G401 (cell line): ENCODE measurements at regions not wholly inside any gene's neighbourhood (a gene's known extent, or its start where the extent isn't known, plus 50 kb on each side); places are given as distances from the start of the nearest gene placed in this dataset.
"Not testable (repeated sequence)": the region's sequence is repeated elsewhere in the genome, so short reads cannot be mapped to it uniquely, and the experiment has no call there.

Experiments
- DNase-seq: peaks from one replicate; pipeline ENCODE4 v3.0.0-alpha.2; 2015; ENCODE audit warnings: low spot score
- in situ Hi-C: cut with HindIII; loops from 2 replicates; pipeline ENCODE4 v1.10.0; 2016; ENCODE audit warnings: low sequenced_read_pairs, mixed read lengths

DNA sequence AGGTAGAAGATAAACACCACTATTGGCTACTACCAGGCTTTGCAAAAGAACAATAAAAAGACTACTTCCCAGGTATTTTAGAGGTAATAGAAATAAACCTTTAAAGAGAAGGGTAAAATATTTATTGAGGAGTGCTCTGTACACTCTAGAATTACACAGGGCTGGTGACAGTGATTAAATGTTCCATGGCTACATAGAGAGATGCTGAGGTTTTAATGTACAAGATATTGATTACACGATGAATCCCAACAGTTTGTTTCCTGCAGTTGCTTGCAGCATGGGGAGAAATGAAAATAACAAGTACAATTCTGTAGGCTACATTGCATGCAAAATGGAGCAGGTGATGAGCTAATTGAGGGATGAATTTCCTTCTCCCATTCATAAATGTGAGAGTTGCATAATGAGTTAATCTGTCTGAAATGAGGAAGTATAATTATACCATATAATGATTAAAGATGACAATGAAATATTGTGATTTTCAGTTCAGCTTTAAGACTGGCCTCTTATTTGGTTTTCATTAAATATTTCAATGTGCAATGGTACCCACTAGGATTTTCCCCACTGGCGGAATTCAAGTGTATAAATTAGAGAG is 266.1 kb downstream of the SOCS6 start:
- in situ Hi-C loops, result no loop called here
- no peak for DNase-seq

DNA sequence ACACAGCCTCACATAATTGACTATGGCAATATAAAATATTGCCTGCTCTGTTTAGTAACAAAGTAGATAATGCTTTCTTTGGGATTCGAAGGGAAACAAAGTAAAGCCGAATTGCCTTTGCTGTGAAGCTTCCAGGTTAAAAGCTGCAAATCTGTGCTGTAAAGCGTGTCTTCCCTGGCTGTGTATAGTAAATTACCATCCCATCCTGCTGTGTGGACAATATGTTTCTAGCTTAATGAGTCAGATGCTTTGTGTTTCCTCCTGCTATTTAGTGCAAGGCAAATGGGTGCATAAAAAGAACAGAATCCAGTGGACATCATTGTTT is 265.1 kb downstream of the SOCS6 start:
- in situ Hi-C loops, result no loop called here
- DNase-seq, result peak; percentile 96

DNA sequence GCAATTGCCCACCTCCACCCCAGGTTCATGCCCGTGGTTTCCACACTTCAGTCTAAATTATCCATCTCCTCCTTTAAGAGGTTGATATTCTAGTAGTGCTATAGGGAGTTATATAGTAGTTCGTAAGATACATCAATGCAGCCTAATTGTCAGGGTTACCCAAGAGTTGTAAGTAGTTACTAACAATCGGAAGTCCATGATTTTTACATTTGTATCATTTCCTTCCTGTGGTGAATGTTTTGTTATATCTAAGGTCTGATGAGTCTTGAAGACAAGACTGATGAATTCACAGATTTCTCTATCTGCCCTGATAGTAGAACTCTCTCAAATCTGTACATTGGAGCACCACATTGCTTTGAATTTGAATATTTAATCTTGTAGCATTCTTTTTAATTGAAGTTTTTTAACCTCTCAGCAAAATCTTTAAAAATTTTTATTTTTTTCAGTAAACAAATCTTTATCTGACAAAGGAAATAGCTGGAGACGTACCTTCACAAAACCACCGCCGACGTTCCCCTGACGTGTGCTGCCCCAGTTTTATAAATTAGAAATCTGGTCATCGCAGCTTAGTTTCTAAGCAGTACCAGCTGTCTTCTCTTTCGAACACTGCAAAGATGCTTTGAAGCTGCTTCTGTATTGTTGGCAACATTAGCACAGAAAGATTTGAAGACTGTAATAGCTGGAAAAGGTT is 264.5 kb downstream of the SOCS6 start:
- DNase-seq, result peak; percentile 89
- in situ Hi-C loops, result no loop called here

- in situ Hi-C loops, result no loop called here
- no peak for DNase-seq
Measured at GRCh38 chr18:70536370-70537062, 247.7 kb downstream of the SOCS6 start.

- DNase-seq, result no peak
- in situ Hi-C loops, result no loop called here
Measured at GRCh38 chr18:70535041-70535440, 246.2 kb downstream of the SOCS6 start.

- DNase-seq, in situ Hi-C loops: not testable (repeated sequence)
Measured at GRCh38 chr18:70525322-70525721, 236.5 kb downstream of the SOCS6 start.

DNA sequence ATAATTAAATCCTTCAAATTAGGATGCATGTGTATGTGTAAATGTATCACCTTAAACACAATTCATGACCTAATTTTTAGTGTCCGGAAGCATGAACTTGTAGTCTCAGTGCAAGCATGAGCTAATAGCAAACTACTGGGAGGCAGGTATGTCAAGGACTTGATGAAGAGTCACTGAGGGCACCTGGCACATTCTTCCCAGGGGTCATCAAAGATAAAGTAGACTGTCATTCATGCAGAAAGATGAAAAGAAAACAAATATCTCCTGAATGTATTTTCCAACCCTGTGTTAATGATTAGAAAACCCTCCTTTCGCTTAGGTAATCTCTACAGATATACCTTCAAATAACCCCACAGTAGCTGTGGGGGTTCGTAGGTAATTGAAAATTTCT is 234.9 kb downstream of the SOCS6 start:
- in situ Hi-C loops, result no loop called here
- DNase-seq, result no peak

GRCh38 chr18:70523035-70523791 is 234.4 kb downstream of the SOCS6 start:
- in situ Hi-C loops, result no loop called here
- DNase-seq, result peak; percentile 28

GRCh38 chr18:70522183-70522680 is 233.4 kb downstream of the SOCS6 start:
- in situ Hi-C loops, result no loop called here
- DNase-seq, result peak; percentile 41

GRCh38 chr18:70520867-70521266 is 232.0 kb downstream of the SOCS6 start:
- DNase-seq, result no peak
- in situ Hi-C loops, result no loop called here

- in situ Hi-C loops, result no loop called here
- no peak for DNase-seq
Measured at GRCh38 chr18:70513502-70514171, 224.8 kb downstream of the SOCS6 start.

- in situ Hi-C loops, result no loop called here
- no peak for DNase-seq
Measured at GRCh38 chr18:70507970-70508369, 219.1 kb downstream of the SOCS6 start.

DNA sequence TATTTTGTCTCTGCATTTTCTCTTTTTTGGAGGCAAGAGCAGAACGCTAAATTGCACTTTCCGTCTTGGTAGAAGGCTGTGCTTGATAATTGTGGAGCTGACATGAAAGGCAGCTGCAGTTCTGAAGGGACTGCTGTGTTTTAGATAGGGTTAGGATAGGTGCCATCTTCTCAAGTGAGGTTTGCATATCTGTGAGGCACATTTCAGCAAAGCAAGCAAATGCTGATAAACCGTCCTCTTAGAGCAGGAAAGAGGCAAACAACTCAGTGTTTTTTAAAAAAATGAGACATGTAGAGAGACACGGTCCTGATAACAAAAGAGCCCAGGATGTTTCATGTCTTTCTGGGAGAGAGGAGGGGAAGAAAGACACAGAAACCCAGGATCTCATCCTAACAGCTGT is 217.7 kb downstream of the SOCS6 start:
- DNase-seq, result no peak
- in situ Hi-C loops, result no loop called here

- no peak for DNase-seq
- in situ Hi-C loops, result no loop called here
Measured at GRCh38 chr18:70503060-70503459, 214.2 kb downstream of the SOCS6 start.

DNA sequence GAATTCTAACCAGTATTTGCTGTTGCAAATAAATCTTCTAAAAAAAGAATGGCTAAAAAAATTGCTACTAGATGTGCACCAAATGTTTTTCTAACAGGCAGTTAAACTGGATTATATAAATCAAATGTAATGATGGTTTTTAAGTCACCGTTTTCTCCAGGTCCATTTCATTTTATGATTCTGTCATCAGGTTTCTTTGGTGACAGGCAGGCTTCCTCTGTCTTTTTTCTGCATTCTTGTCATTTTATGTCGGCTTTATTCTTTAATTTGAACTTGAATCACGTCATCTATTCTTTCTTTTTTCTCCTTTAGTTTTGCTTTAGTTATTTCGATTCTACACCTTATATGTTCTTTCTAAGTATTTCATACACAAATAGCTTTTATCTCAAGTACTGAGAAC is 212.5 kb downstream of the SOCS6 start:
- in situ Hi-C loops, result no loop called here
- no peak for DNase-seq

DNA sequence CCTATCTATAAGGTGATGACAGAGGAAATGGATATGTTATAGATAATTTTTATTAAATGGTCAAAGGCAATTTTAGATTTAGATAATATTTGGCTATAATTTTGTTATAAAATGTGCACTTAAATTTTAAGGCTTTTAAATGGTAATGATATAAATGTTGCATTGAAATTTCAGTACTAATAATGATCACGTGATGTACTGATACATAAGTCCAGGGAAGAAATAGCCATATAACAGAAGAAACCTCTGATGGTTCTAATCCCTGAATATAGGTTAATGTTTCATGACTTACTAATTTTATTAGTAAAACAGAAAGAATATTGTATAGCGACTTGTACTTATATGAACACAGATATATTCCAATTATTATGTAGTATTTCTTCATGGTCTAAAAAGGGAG is 211.9 kb downstream of the SOCS6 start:
- in situ Hi-C loops, result no loop called here
- no peak for DNase-seq

DNA sequence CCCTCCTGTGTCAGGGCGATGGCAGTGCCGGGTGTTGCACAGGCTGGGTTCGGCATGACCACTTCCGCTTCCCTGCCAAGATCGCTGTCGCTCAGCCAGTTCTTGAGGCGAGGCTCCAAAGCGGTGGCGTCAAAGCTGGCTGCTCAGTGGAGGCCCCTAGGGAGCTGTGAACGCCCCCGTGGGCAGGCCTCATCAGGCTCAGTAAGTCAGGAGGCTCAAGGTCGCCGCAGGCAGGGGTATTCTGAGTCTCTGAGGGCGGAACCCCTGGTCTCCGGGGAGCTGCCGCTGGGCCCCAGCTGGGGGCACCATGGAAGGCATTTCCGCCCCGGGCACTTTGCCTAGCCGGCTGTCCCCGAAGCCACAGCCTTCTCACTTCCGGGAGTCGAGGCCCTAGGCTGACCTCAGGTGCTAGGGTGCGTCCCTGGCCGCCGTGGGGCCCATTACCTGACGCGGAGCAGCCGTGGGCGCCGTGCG is 210.4 kb downstream of the SOCS6 start:
- DNase-seq, result no peak
- in situ Hi-C loops, result no loop called here

DNA sequence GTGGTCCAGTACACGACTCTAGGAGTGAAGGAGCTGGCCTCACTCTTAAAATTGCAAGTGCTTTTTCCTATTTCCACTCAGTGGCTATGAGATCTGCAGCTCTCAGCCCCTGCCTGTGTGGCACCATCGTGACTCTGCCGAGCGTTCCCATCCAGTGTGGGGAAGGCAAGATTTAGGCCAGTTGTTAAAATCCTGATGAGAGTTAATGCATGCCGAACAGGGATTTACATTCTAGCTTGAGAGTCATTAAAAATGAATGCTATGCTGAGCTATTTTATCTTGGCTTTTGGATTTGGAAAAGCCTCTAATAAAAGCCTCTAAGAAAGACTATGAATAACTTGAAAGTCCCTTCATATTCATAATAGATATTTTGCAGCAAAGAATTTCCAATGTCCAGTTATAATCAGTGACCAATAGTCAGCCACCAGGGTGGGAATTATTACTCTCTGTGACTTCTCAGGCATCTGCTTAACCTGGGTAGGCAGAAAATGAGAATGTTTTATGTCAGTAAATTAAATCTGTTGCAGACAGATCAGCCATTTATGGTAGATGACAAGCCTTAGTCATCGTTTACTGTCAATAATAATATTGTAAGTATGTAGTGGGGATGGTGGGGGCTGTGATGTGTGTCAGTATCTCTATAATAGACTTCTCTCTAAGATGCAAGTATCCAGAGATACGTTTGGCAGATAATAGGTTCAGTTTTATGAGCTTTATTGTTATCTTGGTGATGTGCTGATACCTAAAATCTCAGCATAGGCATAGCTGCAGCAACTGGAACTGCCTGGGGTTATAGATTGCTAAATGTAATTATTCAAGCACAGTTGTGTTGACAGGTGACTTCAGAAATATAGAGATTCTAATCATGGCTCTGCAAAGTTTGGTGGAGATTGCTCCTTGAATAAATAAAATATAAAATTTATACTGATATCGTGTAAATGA is 207.8 kb downstream of the SOCS6 start:
- in situ Hi-C loops, result no loop called here
- DNase-seq, result no peak
